ENCODE measurements at regions not wholly inside any gene's neighbourhood (a gene's known extent, or its start where the extent isn't known, plus 50 kb on each side); places are given as distances from the start of the nearest gene placed in this dataset.
"Not testable (repeated sequence)": the region's sequence is repeated elsewhere in the genome, so short reads cannot be mapped to it uniquely, and the experiment has no call there.

DNA sequence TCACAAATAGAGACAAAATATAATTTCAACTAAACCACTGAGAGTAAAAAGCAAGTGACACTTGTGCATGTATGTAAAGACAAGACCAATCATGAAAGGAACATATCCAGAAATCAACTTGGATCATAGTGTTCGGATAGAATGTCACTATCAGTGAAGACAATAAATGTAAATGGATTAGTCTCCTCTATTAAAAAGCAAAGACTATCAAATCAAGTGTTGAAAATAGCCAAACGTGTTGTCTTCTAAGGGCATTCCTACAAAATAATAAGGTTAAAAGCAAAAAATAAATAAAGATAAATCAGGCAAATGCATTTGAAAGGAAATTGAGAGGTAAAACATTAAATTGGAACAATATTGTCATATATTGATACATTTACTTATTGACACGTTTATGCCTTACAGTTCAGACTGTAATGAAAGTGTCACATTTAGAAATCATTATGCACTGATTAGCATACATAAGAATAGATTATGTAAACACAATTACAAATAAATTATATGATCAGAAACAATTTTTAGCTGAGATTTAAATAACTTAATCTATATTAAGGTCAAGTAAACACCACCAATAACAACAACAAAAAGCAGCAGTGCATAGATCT, 1100.1 kb downstream of the BRD1 start:
- no peak for DNase-seq (ENCODE audit: low read depth in 2 of 2)

DNA sequence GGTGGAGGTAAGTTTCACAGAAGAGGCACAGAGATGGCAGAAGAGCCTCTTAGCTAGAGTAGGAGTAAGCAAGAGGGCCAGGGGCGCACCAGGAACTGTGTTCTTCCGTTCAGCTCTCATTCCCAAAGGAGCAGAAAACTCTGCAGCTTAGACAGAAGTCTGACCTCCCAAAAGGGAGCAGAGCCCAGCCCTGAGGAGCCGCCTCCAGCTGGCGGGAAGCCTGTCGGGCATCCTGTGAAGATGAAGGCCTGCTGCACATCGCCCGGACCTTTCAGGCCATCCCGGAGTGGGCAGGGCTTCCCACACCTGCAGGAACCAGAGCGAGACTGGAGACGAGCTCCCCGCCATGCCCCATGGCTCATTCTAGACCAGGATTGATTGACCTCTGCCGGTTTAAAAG, 1102.8 kb downstream of the BRD1 start:
- no peak for DNase-seq (ENCODE audit: low read depth in 2 of 2)

DNA sequence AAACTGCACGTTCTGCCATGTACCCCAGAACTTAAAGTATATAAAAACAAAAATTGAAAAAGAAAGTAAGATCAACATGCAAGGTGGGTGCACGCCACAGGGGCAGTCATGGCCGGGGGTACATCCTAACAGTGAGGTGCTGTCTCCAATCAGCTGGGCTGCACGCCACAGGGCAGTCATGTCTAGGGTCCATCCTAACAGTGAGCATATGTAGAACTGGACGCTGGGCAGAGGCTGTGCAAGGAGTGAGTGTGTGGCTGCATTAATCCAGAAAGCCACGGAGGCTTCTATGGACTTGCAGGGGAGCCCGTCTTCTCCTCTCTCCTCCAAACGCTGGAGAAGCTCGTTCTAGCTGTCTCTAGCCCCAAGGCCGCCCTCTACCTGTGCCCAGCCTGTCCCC, 1105.0 kb downstream of the BRD1 start:
- no peak for DNase-seq (ENCODE audit: low read depth in 2 of 2)

DNA sequence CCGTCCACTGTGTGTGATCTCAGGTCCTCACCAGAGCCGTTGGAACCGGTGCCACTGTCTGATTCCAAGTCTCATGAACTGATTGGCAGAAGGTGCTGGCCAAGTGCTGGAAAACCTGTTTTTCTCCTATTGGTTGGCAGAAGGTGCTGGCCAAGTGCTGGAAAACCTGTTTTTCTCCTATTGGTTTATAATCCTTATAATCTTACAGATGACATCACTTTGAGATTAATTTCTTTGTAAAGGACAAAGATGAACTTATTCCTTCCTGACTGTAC, 1106.3 kb downstream of the BRD1 start:
- DNase-seq (ENCODE audit: low read depth in 2 of 2) = no peak

DNA sequence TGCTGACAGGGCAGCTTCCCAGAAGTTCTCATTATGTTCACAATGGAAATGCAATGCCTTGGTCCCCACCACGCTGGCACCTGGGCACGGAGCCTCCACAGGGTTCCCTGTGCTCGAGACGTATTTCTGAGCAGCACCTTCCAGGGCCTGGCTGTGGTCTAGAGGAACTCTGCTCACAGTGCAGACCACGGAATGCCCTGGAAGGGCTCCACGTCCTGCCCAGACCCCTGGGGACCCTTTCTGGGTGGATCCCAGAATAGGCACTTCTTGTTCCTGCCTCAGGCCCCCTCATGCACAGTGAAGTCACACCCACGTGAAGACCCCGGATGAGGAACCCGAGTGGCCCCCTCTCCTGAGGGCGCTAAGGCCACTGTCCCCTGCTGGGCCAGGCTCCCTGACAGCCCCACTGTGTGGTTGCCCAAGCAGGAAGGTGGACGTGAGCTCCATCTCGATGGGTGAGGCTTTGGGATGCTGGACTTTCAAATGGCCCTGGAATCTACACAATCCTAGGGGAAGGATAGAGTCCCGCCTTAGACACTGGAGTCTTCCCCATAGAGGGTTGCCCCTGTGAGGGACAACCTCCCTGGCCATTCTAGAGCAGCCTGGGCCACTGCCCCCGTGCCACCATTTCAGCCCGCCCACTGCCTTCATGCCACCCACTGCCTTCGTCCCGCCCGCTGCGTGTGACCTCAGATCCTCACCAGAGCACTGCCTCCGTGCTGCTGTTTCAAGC, 1106.8 kb downstream of the BRD1 start:
- no peak for DNase-seq (ENCODE audit: low read depth in 2 of 2)

DNA sequence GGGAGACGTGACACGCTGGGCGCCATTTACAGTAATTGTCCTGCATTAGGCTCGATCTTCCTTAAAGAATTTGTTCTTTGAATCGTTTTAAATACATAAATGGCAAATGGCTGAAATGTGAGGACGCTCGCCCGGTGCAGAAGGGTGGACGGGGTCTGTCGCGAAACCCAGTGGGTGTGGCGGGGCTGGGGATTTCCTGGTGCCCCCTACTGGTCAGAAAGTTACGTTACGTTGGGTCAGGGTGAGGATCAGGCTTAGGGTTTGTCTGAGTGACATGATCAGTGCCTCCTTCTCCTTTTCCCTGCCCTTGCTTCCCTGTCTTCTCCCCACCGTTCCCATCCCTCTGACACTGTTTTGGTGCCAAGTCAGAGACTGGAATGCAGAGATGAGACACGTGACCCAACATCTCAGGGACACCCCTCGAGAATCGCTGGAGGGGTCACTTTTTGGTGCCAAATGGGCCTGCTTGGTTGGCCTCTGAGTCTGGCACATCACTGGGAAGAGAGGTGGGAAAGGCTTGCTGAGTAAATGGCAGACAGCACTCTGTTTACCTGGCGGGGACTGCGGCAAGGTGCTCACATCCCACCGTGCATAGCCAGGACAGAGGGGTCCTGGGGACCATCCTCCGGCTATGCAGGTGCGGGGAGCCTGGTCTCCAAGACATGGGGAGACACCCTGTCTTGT, 1107.6 kb downstream of the BRD1 start:
- DNase-seq (ENCODE audit: low read depth in 2 of 2) = no peak

DNA sequence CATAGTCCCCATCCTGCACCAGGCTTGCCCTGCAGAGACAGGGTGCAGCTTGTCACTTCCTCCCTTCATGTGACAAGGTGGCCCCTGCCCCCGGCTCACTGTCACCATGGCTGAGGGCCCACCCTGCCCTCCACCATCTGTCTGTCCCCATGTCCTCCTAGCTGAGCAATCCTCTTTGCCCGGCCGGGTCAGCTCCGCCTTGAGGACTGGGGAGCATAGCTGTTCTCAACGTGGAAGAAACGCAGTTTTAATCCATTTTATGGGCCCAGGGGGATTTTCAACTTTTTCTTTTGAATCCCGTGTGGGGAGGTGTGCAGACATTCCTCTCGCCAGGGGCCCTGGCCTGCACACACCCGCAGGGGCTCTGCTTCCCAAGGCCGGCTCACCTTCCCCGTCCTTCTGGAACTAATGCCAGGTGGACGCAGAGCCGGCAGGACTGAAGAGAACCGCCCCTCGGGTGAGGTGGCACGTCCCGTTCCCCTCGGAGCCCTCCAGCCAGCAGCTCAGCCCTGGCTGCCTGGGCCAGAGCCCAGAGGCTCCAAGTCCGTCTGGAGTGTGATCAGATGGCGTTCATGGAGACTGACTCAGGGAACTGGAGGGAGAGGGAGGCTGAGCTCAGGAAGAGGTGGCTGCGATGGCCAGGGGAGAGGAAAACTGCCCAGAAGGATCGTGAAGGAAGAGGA, 1108.7 kb downstream of the BRD1 start:
- no peak for DNase-seq (ENCODE audit: low read depth in 2 of 2)

DNA sequence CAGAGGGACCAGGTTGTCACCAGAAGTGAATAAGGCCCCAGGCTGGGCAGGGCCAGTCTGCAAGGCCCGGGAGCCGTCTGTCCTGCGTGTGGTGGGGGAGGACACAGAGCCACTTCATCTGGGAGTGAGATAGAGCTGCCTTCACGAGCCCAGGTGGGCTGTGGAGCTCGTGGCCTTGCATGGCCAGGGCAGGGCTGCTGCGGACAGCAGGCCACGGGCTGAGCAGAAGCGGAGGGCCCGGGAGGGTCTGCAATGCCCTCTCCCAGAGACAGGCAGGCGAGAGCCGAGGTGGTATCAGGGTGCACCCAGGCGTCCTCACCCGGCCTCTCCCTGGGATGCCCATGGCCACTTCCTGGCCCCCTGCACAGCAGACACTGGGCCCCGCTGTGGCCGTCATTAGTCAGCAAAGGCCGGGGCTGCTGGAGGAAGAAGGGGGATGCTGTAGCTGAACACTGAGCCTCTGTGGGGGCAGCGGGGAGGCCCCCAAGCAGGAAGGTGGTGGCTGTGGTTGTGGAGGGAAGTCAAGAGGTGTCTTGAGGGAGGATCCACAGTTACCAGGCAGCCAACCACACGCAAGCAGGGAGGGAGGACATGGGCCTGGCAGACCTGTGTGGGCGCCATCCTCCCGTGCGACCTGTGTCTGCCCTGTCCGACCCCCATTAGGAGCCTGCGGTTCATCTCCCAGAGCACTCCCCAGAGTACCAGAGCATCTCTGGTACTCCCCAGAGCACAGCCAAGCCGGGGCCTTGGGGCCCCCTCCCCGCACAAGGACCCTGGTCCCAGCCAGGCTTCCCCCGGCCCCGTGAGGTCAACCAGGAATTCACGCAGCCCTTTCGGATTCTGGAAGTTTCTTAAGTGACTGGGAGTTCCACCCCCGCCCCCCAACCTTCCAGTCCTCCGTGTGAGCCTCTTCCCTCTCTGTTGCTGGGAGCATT, 1109.5 kb downstream of the BRD1 start:
- DNase-seq (ENCODE audit: low read depth in 2 of 2) = no peak

DNA sequence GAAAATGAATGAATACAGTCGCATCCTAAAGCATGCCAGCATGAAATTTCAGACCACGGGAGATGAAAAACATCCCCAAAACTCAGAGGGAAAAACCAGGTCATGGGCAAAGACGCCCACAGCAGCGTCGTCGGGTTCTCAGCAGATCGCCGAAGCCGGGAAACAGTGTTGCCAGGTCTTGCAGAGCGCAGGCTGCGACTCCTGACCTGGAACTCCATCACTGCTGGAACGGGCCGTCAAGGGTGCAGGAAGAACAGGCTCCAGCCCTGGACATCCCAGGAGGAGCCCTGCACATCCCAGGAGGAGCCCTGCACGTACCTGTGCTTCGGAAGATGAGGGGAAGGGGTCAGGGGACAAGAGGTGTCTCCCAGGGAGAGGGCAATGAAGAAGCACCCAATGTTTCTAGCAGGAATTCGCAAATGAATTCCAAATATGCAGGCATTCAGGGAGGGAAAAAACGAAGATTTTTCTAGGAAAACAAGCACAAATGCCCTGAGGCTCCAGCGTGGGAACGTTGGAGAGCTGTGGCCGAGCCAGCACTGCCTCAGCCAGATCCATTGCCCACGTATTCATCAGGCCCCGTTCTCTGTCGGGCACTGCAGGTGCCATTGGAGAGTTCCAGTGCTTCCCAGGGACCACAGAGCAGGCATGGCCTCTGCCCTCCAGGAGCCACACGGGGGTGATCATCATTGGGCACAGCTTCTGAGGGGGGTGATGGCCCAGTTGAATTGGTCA, 1110.4 kb downstream of the BRD1 start:
- DNase-seq (ENCODE audit: low read depth in 2 of 2) = no peak

DNA sequence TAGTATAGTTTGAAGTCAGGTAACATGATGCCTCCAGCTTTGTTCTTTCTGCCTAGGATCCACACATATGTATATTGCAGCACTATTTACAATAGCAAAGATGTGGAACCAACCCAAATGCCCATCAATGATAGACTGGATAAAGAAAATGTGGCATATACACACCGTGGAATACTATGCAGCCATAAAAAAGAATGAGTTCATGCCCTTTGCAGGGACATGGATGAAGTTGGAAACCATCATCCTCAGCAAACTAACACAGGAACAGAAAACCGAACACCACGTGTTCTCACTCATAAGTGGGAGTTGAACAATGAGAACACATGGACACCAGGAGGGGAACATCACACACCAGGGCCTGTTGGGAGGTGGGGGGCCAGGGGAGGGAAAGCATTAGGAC, 1111.5 kb downstream of the BRD1 start:
- DNase-seq (ENCODE audit: low read depth in 2 of 2) = not testable (repeated sequence)

DNA sequence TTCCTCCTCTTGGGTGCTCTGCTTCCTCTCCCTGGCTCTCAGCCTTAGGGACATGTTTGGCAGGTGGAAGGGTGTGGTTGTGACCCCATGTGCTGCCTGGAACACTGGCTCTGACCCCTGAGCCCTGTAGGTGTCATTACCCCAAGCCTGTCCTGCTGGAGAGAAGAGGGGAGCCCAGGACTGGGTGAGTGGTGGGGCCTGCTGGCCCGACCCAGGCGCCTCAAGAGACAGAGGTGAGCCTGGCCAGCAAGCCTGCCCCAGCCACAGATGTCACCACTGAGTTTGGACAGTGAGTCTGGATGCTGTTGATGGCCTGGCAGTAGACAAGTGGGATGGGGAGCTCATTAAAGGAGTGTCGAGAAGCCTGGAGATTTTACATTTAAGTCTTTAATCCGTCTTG, 1112.2 kb downstream of the BRD1 start:
- no peak for DNase-seq (ENCODE audit: low read depth in 2 of 2)

DNA sequence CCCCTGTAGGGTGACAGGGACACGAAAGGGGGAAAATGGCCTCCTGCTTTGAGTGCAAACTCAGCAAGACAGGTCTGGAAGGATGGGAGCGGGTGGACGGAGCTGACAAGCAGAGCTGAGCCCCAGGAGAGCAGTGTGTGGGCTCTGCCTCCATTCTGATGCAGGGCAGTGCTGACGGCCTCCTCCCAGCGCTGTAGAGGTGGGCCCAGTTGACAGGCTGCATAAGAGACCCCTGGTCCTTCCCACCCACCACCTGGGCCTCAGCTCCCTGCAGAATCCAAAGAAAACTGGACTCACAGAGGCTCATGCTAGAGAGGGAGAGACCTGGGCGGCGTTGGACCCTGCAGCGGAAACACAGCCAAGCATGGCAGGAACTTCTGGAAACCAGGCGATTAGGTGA, 1113.4 kb downstream of the BRD1 start:
- DNase-seq (ENCODE audit: low read depth in 2 of 2) = no peak

DNA sequence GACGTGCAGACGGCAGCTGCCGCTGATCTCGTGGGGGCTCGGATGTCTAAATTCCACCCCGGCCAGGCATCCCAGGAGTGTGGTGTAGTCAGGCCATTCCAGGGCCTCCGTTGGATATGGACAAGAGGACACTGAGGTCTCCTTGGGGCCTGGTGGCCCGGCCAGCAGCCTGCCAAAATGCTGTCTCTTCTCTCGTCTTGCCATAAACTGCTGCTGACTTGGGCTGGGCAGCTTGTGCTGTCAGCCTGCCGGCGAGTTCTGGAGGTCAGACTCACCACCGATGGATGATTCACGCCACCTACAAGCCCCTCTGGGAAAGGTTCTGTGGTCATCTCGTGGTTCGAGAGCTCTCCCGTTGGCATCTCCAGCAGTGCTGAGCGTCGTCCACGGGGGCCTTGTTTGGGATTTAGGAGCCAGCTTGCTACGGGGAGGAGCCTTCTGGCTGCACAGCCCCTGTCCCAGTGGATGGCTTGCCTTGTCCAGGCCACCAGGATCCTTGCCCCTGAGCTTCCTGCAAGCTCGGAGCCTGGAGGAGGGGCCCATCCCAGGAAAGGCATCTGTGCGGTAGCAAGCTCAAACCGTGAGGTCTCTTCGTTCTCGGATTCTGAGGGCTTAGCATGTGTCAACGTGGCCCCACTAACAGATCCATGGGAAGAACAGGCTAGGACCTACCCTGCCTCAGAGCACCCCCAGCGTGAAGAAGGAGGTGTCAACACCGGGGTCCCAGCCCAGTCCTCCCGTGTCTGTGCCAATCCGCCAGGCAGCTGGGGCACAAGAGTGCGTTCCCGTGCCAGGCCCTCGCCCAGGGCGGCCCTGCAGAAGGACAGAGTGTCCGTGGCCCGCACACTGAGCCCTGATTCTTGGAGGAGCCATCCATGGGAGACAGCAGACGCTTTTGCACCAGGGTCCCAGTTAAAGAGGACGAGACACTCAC, 1114.1 kb downstream of the BRD1 start:
- DNase-seq (ENCODE audit: low read depth in 2 of 2) = no peak

DNA sequence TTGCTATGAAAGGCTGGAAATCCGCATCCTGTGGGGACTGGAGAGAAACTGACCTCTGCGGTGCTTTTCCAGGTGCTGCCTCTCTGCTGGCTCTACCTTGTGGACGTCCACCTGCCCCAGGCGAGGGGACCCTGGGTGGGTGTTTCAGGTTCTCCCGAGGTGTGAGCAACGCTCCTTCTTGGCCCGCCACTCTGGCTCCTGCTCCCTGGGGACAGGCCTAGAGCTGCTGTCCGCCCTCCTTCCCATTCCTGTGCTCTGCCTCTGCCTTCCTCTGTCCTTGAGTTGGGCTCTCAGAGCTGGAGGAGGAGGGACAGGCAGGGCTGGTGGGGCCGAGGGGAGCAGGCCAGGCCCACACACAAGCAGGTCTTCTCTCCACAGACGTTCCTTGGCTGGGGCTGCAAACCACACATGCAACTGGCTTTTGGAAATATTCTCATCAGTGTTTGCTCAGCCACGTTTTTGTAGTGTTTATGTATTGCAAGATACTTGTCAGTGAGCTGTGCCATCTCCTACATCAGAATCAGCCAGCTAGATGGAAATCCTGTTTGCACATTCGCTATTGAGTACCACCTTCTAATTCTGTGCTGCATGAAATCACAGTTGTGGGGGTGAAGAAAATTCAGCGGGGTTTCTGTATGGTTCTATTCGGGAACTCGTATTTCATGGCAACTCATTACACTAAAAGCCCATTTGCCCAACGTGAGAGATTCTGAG, 1115.0 kb downstream of the BRD1 start:
- DNase-seq (ENCODE audit: low read depth in 2 of 2) = no peak

DNA sequence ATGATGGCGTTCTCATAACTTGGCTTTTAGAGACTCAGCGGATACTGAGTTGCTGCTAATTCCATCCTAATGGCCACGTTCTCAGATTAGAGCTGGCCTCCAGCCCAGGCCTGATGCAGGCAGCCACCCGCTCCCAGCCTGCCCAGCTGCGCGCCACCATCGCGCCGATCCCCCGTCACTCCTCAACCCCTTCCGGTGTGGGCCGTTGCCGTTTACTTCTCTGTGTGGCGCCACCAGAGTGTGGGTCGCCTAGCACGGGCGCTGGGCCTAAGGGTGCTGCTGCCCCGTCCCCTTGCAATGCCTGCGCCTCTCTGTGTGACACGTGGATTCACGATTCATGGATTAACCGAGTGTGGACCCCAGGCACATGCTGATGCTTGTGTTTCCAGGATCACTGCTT, 1116.0 kb downstream of the BRD1 start:
- DNase-seq (ENCODE audit: low read depth in 2 of 2) = no peak

DNA sequence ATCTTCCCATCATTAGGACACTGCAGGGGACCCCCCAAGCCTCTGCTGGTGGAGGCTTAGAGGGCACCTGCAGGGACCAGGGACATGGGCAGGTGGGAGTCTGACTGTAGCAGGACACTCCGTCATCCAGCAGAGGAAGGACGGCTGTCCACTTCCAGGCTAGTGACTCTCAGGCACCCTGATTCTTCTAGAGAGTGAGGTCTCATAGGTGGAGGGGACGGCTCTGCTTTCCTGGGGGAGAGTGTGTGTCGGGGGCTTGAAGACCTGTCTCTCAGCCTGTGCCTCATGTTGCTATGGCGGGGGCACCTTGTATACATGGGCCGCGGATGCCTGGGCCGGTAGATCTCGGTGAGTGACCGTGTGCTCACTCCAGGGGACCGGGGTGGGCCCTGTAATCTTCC, 1116.6 kb downstream of the BRD1 start:
- DNase-seq (ENCODE audit: low read depth in 2 of 2) = no peak

DNA sequence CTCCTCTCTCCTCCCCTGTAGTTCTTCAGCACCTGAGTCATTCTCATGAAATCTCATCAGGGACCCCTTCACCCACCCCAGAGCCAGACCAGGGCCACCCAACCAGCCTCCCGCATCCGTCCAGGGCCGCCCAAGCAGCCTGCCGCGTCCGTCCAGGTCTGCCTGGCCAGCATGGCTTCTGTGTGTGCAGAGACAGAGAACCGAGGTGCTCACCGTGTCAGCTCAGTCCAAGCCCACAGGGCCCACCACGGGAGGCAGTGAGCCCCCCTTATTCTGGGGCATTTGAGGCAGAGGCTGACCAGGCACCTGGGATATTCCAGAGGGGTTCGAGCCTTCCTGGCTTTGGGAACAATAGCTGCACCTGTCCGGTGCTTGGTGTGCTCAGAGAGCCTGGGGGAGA, 1117.3 kb downstream of the BRD1 start:
- DNase-seq (ENCODE audit: low read depth in 2 of 2) = no peak

DNA sequence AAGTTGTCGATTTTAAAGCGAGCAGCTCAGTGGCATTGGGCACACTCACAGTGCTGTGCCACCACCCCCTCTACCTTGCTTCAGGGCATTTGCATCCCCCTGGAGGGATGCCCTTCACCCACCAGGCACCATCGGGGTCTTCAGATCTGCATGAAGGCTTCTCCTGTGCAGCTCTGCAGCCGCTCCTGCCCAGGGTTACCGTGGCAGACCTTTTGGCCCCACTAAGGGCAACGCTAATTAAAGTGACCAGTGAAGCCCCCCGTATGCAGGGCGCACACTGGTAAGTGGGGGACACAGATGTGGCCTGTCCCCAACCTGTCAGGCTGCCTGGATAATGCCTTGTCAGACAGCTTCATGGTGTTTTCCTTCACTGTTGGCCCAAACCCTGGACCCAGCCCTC, 1117.7 kb downstream of the BRD1 start:
- DNase-seq (ENCODE audit: low read depth in 2 of 2) = no peak

DNA sequence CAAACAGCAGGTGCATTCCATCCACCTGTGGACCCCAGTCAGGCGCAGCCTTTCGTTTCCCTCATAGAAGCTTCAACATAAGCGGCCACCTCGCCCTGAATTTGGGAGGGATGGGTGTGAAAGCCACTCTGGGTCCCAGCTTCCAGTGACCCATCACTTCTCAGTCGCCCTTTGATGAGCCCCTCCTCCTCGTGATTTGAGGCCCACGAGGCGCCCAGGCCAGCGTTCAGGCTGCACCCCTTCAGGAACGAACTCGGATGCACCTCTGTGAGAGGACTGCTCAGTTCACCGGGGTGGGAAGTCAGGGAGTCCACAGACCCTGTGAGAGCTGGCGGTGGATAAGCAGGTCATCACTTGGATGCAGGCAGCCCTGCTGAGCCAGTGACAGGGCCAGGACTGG, 1118.2 kb downstream of the BRD1 start:
- no peak for DNase-seq (ENCODE audit: low read depth in 2 of 2)
